ENCODE measurements at regions not wholly inside any gene's neighbourhood (a gene's known extent, or its start where the extent isn't known, plus 50 kb on each side); places are given as distances from the start of the nearest gene placed in this dataset.

- no peak for TF ChIP-seq CTCF (IDR thresholded peaks at IDR 0.05)
- TF ChIP-seq POLR2A (IDR thresholded peaks at IDR 0.05), result no peak
Observed at GRCh38 chr5:174338185-174339010, 292.9 kb downstream of the NSG2 start.
